HL-60 (cell line): ENCODE measurements at regions not wholly inside any gene's neighbourhood (a gene's known extent, or its start where the extent isn't known, plus 50 kb on each side); places are given as distances from the start of the nearest gene placed in this dataset.

ENCODE experiments used
- DNase-seq, 2 experiments: peaks; one replicate each; pipeline ENCODE4 v3.0.0-alpha.2; 2010 to 2020; ENCODE audit warnings: low read depth in 1 of 2, low spot score in 1 of 2
- H3K27ac ChIP-seq: fragments of 250-450 bp; sonication (Bioruptor Pico); replicated peaks from 2 replicates; pipeline ENCODE4 v1.5.1; 2020; ENCODE audit warnings: mild to moderate bottlenecking, moderate library complexity
- H3K27me3 ChIP-seq: fragments of 250-450 bp; sonication (Bioruptor Pico); 2 replicates; pipeline ENCODE4 v1.5.1; 2021; ENCODE audit warnings: mild to moderate bottlenecking, moderate library complexity; ENCODE audit not compliant: insufficient read depth, poor library complexity, severe bottlenecking
- H3K4me3 ChIP-seq: replicated peaks from 2 replicates; pipeline ENCODE4 v1.5.1; 2011; ENCODE audit warnings: mild to moderate bottlenecking, control low read depth, low read length; ENCODE audit not compliant: insufficient read depth
- GABPA ChIP-seq: IDR thresholded peaks from 2 replicates; pipeline ENCODE4 v1.6.1; 2012; ENCODE audit warnings: low read depth
- POLR2AphosphoS5 ChIP-seq: IDR thresholded peaks from 2 replicates; pipeline ENCODE4 v1.6.1; 2012; ENCODE audit warnings: low read depth
- SPI1 ChIP-seq: IDR thresholded peaks from 2 replicates; pipeline ENCODE4 v1.6.1; 2012; ENCODE audit warnings: low read depth, mild to moderate bottlenecking, borderline replicate concordance
- TF ChIP-seq, protein P1 (sequence below): IDR thresholded peaks from one replicate; pipeline ENCODE4 v1.5.1; 2011; ENCODE audit warnings: low read length, control low read depth, inconsistent platforms; ENCODE audit not compliant: insufficient read depth
- TF ChIP-seq, protein P2 (sequence below): IDR thresholded peaks from 2 replicates; pipeline ENCODE4 v1.6.1; 2012; ENCODE audit warnings: low read depth; ENCODE audit not compliant: insufficient replicate concordance

DNA sequence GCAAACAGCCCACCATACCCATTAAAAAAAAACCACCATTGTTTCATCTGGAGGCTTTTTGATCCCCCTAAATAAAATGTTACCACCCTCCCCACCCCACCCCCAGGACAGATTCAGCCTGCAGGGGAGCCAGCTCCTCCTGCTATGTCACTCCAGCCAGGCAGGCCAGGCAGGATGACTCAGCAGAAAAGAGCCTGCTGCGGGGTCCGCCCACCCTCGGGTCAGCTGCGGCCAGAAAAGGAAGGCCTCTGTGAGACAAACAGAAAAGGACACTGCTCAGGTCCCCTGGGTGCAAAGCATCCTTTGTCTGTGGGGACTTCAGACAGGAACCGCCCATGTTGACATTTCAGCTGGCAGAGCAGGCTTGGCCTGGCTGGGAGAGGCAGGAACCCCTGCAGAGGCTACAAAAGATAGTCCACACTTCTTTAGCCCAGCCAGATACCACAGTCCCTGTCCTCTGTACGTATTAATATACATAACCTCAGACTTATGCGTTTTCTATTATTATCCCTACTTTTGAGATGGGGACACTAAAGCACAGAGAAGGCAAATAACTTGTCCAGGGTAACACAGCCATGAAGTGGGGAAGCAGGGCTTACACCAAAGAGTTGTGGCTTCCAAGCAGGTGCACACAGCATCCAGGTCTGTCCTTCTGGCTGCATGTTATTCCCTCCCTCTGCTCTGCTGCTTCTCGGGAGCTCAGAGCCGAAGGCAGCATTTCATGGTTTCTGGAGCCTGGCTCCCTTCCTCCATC is 147.7 kb downstream of the CPEB2 start:
- TF ChIP-seq SPI1: no peak
- TF ChIP-seq GABPA: no peak
- TF ChIP-seq, protein P1, sequence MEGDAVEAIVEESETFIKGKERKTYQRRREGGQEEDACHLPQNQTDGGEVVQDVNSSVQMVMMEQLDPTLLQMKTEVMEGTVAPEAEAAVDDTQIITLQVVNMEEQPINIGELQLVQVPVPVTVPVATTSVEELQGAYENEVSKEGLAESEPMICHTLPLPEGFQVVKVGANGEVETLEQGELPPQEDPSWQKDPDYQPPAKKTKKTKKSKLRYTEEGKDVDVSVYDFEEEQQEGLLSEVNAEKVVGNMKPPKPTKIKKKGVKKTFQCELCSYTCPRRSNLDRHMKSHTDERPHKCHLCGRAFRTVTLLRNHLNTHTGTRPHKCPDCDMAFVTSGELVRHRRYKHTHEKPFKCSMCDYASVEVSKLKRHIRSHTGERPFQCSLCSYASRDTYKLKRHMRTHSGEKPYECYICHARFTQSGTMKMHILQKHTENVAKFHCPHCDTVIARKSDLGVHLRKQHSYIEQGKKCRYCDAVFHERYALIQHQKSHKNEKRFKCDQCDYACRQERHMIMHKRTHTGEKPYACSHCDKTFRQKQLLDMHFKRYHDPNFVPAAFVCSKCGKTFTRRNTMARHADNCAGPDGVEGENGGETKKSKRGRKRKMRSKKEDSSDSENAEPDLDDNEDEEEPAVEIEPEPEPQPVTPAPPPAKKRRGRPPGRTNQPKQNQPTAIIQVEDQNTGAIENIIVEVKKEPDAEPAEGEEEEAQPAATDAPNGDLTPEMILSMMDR: no peak
- no peak for TF ChIP-seq POLR2AphosphoS5
- TF ChIP-seq, protein P2, sequence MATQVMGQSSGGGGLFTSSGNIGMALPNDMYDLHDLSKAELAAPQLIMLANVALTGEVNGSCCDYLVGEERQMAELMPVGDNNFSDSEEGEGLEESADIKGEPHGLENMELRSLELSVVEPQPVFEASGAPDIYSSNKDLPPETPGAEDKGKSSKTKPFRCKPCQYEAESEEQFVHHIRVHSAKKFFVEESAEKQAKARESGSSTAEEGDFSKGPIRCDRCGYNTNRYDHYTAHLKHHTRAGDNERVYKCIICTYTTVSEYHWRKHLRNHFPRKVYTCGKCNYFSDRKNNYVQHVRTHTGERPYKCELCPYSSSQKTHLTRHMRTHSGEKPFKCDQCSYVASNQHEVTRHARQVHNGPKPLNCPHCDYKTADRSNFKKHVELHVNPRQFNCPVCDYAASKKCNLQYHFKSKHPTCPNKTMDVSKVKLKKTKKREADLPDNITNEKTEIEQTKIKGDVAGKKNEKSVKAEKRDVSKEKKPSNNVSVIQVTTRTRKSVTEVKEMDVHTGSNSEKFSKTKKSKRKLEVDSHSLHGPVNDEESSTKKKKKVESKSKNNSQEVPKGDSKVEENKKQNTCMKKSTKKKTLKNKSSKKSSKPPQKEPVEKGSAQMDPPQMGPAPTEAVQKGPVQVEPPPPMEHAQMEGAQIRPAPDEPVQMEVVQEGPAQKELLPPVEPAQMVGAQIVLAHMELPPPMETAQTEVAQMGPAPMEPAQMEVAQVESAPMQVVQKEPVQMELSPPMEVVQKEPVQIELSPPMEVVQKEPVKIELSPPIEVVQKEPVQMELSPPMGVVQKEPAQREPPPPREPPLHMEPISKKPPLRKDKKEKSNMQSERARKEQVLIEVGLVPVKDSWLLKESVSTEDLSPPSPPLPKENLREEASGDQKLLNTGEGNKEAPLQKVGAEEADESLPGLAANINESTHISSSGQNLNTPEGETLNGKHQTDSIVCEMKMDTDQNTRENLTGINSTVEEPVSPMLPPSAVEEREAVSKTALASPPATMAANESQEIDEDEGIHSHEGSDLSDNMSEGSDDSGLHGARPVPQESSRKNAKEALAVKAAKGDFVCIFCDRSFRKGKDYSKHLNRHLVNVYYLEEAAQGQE: no peak

DNA sequence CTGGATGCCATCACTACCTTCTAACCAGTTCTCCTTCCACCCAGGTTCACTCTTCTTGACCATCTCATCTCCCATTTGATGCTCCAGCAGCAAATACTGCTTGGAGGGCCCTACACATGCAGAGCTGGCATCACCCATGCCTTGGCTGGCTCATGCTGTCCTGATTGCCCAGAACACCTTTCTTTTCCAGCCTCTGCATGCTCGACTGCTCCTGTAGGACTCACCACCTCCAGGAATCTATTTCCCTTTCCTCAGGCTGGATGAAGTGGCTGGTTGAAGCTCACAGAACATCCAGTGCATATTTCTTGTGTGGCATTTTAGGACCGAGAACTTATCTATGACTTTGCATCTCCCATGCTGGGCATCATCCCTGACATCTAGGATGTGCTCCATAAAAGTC is 148.3 kb downstream of the CPEB2 start:
- TF ChIP-seq GABPA (no peak), SPI1 (no peak), POLR2AphosphoS5 (no peak)
- TF ChIP-seq, protein P2: no peak
- TF ChIP-seq, protein P1: no peak
- DNase-seq: no peak
- H3K27ac ChIP-seq: no peak overlapping the region
- H3K4me3 ChIP-seq: no peak overlapping the region
- H3K27me3 ChIP-seq: no peaks in the 10 kb centered on the region

More for the DNA sequence above, 147.7 kb downstream of the CPEB2 start:
- Histone ChIP-seq H3K4me3 (no peak overlapping the region), H3K27me3 (no peaks in the 10 kb centered on the region), H3K27ac (no peak overlapping the region)
- peak; percentile 21 to 40 for DNase-seq

DNA sequence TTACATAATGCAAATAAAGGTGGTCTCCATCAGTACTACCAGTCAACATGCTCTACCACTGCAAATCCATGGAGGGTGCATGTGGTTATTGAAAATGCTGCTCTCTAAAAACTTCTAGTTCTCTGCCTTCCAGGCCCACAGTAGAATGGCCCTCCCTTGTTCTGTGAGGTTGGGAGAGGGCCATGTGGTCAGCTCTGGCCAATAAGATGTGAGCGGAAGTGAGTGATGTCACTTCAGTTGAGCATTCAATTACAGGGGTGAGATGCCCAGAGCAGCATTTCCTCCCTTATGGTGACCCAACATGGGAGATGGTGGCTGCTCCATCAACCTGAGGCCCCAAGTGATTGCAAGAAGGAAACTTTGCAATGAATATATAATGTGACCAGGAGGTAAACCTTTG is 148.8 kb downstream of the CPEB2 start:
- DNase-seq: no peak
- no peak overlapping the region for H3K27ac ChIP-seq

More for the DNA sequence above, 148.8 kb downstream of the CPEB2 start:
- no peaks in the 10 kb centered on the region for H3K27me3 ChIP-seq
- no peak for TF ChIP-seq GABPA
- no peak for TF ChIP-seq SPI1
- TF ChIP-seq, protein P2: no peak
- no peak for TF ChIP-seq POLR2AphosphoS5
- TF ChIP-seq, protein P1: no peak
- no peak overlapping the region for H3K4me3 ChIP-seq
